ENCODE measurements at regions not wholly inside any gene's neighbourhood (a gene's known extent, or its start where the extent isn't known, plus 50 kb on each side); places are given as distances from the start of the nearest gene placed in this dataset.

GRCh38 chr13:22064854-22065620 lies 394.2 kb downstream of the FGF9 start:
- H3K4me1 ChIP-seq (ENCODE audit: control insufficient read depth in 1 of 2, insufficient read depth in 2 of 2, low read length in 2 of 2), result no peaks in the 10 kb centered on the region
- H3K27me3 ChIP-seq (ENCODE audit: insufficient read depth, low read length), result no peaks in the 10 kb centered on the region
- ChIA-PET POLR2A (no interaction called here), CTCF (no interaction called here), RAD21 (ENCODE audit: low non-redundant PET in 1 of 2, low total read pairs in 2 of 2, uncharacterized antibody in 2 of 2, unreplicated experiment in 2 of 2) (no interaction called here)
- DNase-seq (ENCODE audit: low read depth, low spot score), result no peak
- H4K20me1 ChIP-seq (ENCODE audit: insufficient read depth), result no peaks in the 10 kb centered on the region
- H3K4me2 ChIP-seq (ENCODE audit: low read length), result no peak overlapping the region
- H3K9ac ChIP-seq (ENCODE audit: low read length), result no peak overlapping the region
- H3K9me2 ChIP-seq (ENCODE audit: insufficient read depth), result no peaks in the 10 kb centered on the region
- H2AFZ ChIP-seq (ENCODE audit: low read depth, low read length, poor library complexity, severe bottlenecking), result no peak overlapping the region
- H3K36me3 ChIP-seq (ENCODE audit: control insufficient read depth in 1 of 2, insufficient read depth in 2 of 2, low read length in 2 of 2), result no peaks in the 10 kb centered on the region
- no peaks in the 10 kb centered on the region for H3K9me3 ChIP-seq (ENCODE audit: control insufficient read depth in 1 of 2, insufficient read depth in 1 of 2, low read depth in 1 of 2, low read length in 2 of 2)
- no TSS peak for BruUV-seq (replicated peaks)
- no peaks in the 10 kb centered on the region for H3K79me2 ChIP-seq (ENCODE audit: insufficient read depth, low read length)
- intact Hi-C loops (cut with micrococcal nuclease), result no loop called here
- TF ChIP-seq CEBPB (IDR thresholded peaks at IDR 0.05; ENCODE audit: low read depth) (no peak), MAX (IDR thresholded peaks at IDR 0.05) (no peak), CBX3 (IDR thresholded peaks at IDR 0.05; ENCODE audit: low read depth) (no peak)
- no peak overlapping the region for H3K27ac ChIP-seq (ENCODE audit: low read depth, low read length)
- H3K4me3 ChIP-seq (replicated peaks in 1 of 2; ENCODE audit: low read depth in 1 of 2, low read length in 2 of 2), result no peak overlapping the region
- ATAC-seq, result no peak

GRCh38 chr13:22073718-22074117 lies 402.8 kb downstream of the FGF9 start:
- Histone ChIP-seq H3K27me3 (ENCODE audit: insufficient read depth, low read length) (no peaks in the 10 kb centered on the region), H3K4me2 (ENCODE audit: low read length) (no peak overlapping the region), H3K4me3 (replicated peaks in 1 of 2; ENCODE audit: low read depth in 1 of 2, low read length in 2 of 2) (no peak overlapping the region), H3K36me3 (ENCODE audit: control insufficient read depth in 1 of 2, insufficient read depth in 2 of 2, low read length in 2 of 2) (no peaks in the 10 kb centered on the region), H3K9me3 (ENCODE audit: control insufficient read depth in 1 of 2, insufficient read depth in 1 of 2, low read depth in 1 of 2, low read length in 2 of 2) (no peaks in the 10 kb centered on the region), H3K9me2 (ENCODE audit: insufficient read depth) (no peaks in the 10 kb centered on the region), H2AFZ (ENCODE audit: low read depth, low read length, poor library complexity, severe bottlenecking) (no peak overlapping the region), H3K27ac (ENCODE audit: low read depth, low read length) (no peak overlapping the region), H3K9ac (ENCODE audit: low read length) (no peak overlapping the region), H3K79me2 (ENCODE audit: insufficient read depth, low read length) (no peaks in the 10 kb centered on the region), H3K4me1 (ENCODE audit: control insufficient read depth in 1 of 2, insufficient read depth in 2 of 2, low read length in 2 of 2) (no peaks in the 10 kb centered on the region), H4K20me1 (ENCODE audit: insufficient read depth) (no peaks in the 10 kb centered on the region)
- RAD21 ChIA-PET (ENCODE audit: low non-redundant PET in 1 of 2, low total read pairs in 2 of 2, uncharacterized antibody in 2 of 2, unreplicated experiment in 2 of 2), result no interaction called here
- BruUV-seq (replicated peaks), result no TSS peak
- ATAC-seq (no peak), DNase-seq (ENCODE audit: low read depth, low spot score) (no peak)
- POLR2A ChIA-PET, result no interaction called here
- TF ChIP-seq CBX3 (IDR thresholded peaks at IDR 0.05; ENCODE audit: low read depth), result no peak
- no peak for TF ChIP-seq ZBTB33 (IDR thresholded peaks at IDR 0.05; ENCODE audit: extremely low read depth, insufficient replicate concordance, low read length)
- TF ChIP-seq FOSL1 (IDR thresholded peaks at IDR 0.05; ENCODE audit: low read depth), result no peak
- TF ChIP-seq CTCF (IDR thresholded peaks at IDR 0.05 in 2 of 3, conservative IDR thresholded peaks at IDR 0.05 in 1 of 3; ENCODE audit: borderline replicate concordance in 1 of 3, insufficient read depth in 1 of 3, low read depth in 2 of 3, low read length in 2 of 3), result no peak
- TF ChIP-seq POLR2A (IDR thresholded peaks at IDR 0.05; ENCODE audit: borderline replicate concordance, extremely low read depth, insufficient read depth, insufficient read length), result no peak
- no peak for TF ChIP-seq SIN3A (IDR thresholded peaks at IDR 0.05; ENCODE audit: low read depth)
- TF ChIP-seq EZH2 (IDR thresholded peaks at IDR 0.05), result no peak
- TF ChIP-seq YY1 (IDR thresholded peaks at IDR 0.05; ENCODE audit: extremely low read depth, insufficient replicate concordance, low read depth, low read length), result no peak
- no peak for TF ChIP-seq POLR2AphosphoS5 (IDR thresholded peaks at IDR 0.05; ENCODE audit: low read depth, low read length)
- TF ChIP-seq TCF7L2 (IDR thresholded peaks at IDR 0.05; ENCODE audit: borderline replicate concordance, extremely low read depth, insufficient read depth, insufficient read length), result no peak
- no peak for TF ChIP-seq ELF1 (IDR thresholded peaks at IDR 0.05; ENCODE audit: borderline replicate concordance, low read depth)
- TF ChIP-seq CEBPB (IDR thresholded peaks at IDR 0.05; ENCODE audit: low read depth), result no peak
- TF ChIP-seq ATF3 (IDR thresholded peaks at IDR 0.05), result no peak
- no peak for TF ChIP-seq EZH2phosphoT487 (IDR thresholded peaks at IDR 0.05; ENCODE audit: borderline replicate concordance)
- intact Hi-C loops (cut with micrococcal nuclease), result no loop called here
- CTCF ChIA-PET, result no interaction called here

Measured in HCT116 (cell line).